ENCODE measurements at regions not wholly inside any gene's neighbourhood (a gene's known extent, or its start where the extent isn't known, plus 50 kb on each side); places are given as distances from the start of the nearest gene placed in this dataset.

DNA sequence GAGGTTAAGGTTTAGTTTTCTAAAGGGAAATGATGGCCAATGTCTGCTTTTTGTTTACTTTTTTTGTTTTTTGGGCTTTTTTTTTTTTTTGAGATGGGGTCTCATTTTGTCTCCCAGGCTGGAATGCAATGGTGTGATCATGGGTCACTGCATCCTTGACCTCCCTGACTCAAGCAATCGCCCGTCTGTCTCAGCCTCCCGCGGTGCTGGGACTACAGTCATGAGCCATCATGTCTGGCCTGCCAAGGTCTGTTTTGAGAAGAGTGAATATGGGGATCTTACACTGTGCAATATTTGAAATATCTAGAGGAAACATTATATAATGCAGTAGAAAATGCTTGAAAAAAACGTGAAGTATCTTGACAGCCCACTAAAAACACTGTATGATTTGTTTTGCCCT is 162.5 kb downstream of the GASK1B start:
- in situ Hi-C loops (cut with MboI; ENCODE audit: low sequenced_read_pairs) = no loop called here

DNA sequence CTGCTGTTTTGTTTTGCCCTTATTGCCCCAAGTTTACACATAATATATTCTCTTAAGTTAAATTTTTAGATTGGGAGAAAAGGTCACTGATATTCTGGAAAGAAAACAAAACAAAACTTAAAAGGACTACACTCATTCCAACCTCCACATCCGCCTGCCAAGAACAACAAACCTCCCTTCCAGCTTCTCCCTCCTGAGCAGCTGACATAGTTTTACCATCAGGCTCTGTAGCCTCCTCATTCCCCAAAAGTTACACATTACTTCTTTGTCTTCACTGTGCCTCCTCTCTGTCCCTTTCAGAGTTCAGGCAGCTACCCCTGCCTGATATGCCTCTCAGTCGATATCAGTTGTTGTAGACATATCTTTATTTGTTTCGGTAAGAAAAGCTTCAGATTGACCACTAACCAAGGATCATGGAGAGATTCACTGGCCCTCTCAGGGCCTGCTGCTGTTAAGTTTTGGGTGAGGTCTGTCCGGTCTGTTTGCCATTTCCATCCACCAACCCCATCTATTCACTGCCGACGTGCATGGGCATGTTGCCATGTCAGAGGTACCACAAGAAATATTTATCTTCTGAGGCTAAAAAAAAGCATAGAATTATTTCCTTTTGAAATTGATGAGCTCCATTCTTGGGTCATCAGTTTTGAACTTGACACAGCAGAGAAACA is 164.1 kb downstream of the GASK1B start:
- in situ Hi-C loops (cut with MboI; ENCODE audit: low sequenced_read_pairs) = no loop called here

DNA sequence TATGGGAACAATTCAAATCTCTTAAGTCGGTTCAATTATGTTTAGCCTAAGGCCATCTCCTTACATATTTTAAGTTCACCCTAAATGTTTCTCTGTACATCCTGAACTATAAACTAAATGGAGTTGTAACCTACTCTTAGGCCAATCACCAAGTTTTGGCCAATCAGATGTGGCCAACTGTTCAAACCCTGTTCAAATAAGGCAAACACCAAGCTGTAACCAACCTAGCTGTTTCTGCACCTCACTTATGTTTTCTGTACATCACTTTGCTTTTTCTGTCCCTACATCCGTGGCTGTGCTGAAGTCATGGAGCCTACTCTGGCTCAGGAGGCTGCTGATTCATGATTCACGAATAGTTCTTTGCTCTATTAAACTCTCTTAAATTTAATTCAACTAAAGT is 165.3 kb downstream of the GASK1B start:
- in situ Hi-C loops (cut with MboI; ENCODE audit: low sequenced_read_pairs) = no loop called here

DNA sequence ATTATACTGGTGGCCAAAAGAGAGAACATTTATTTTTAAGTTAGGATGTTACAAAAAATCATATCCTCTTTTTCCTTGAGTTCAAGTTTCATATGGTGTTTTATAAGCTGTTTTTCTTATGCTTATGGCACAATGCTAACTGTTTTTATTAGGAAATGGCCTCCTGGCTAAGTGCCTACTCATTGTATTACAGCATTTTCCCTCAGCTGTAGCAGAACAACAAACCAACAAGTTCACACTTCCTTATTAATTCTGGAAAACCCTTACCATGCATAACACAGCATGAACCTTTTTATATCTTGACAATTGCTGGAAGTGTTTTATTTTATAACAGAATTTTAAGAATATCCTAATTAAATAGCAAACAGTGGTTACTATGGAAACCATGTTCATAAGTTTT is 165.8 kb downstream of the GASK1B start:
- in situ Hi-C loops (cut with MboI; ENCODE audit: low sequenced_read_pairs) = no loop called here

DNA sequence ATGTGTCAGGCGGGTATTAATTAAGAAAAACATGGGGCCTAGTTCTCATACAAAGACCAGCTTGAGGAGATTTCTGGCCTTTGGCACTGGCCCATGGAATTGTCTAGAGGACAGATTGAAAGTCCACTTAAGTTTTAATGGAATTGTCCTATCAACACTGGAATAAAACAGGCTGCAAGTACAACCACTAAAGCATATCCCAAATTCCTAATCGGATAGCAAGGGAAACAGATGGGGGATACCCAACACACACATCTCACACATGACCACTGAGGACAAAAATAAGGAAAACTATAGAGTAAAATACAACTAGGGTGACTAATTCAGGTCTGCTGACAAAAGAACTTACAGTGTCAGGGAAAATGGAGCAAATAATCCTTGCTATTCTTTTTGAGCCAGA is 167.8 kb downstream of the GASK1B start:
- in situ Hi-C loops (cut with MboI; ENCODE audit: low sequenced_read_pairs) = no loop called here

DNA sequence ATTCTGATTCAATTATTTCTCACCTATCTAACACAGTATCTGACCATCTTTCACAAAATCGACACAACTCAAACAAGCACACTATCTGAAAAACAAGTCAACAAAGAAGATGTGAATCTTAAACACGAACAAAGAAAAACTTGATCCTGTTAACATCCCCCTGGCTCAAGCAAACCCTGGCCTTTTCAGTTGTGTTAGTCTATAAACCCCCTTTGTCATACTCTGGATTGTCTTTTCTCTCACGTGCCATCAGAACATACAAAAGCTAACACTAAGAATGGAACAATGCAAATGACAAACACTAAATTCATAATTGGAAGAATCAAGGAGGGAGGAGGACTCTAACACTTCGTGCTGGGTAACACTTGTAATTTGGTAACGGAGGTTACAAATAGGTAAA is 168.7 kb downstream of the GASK1B start:
- in situ Hi-C loops (cut with MboI; ENCODE audit: low sequenced_read_pairs) = no loop called here

DNA sequence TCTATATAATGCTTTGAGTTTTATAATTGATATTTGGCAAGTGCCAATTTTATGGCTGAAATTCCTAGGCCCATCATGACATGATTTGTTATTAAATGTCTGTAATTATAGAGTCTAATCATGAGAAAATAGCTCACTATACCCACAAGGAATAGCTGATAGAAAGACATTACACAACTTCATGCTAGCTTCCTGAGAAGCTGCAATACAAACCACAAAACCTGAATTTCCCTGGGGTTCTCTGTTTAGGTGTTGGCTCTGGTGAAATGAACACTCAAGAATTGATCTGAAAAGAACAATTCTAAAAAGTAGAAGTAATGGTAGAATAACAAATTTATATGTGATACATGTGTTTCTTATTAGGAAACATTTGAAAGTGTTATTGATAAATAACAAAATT is 169.6 kb downstream of the GASK1B start:
- in situ Hi-C loops (cut with MboI; ENCODE audit: low sequenced_read_pairs) = no loop called here

DNA sequence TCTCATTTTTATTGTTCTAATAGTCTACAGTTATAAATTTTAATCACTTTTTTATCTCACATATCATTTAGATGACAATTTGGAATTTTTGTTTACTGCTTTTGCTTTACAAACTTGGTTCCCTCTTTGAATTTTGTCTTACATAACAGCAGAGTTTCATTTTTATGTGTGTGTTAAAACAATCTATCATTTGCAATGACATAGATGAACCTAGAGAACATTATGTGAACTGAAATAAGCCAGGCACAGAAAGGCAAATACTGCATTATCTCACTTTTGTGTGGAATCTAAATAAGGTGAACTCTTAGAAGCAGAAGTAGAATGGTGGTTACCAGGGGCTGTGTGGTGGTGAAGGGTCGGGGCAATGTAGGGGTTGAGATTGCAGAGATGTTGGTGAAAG is 170.7 kb downstream of the GASK1B start:
- in situ Hi-C loops (cut with MboI; ENCODE audit: low sequenced_read_pairs) = no loop called here

DNA sequence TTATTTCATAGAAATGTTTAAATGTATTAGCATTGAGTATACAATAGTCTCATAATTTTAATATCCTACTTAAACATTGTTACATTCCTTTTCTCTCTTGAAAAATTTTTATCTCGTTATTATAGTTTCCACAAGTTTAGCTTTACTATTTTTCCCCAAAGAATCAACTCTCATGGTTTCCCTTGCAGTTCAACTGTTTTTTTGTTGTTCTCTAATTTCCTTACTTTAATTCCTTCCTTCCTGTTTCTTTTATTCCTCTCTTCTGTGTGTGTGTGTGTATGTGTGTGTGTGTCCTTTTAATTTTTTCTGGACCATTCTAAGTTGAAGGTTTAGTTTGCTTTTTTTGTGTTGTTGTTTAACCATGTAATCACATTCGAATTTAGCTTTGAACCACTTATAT is 171.1 kb downstream of the GASK1B start:
- in situ Hi-C loops (cut with MboI; ENCODE audit: low sequenced_read_pairs) = no loop called here

DNA sequence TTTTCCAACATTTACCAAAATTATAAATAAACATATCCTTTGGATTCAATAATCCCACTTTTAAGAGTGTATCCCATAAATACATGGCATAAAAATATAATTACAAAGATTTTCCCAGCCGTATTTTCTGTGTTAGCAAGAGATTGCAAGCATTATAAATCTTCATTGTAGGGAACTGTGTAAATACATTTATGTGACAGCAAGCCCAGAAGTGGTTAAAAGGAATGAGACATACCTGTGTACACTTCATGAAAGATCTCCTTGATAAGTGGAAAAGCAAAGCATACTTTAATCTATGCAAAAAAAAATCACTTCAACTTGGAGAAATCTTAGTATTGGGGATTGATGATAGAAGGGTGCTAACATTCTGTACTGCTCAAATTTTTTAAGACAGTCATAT is 173.1 kb downstream of the GASK1B start:
- in situ Hi-C loops (cut with MboI; ENCODE audit: low sequenced_read_pairs) = loop anchor here (10.0 to 25.0 kb wide), 2 partner anchors 255 to 663 kb away; partner anchors contain the start of genes C4orf46 and ETFDH

DNA sequence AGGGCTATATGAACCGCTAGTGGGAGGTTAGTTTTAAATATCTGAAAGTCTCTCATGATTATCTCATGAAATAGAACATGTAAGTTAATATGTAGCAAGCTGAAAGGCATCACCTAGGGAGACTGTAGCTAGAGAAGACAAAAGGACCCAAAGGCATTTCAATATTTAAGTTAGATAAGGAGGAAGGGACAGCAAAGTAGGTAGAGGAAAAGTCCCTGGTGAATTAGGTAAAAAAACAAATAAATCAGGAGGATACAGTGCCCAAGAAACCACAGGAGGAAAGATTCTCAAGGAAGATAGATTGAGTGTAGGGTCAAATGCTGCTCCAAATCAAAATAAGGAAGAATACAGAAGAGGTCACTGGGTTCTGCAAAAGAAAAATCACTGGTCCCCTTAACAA is 175.5 kb downstream of the GASK1B start:
- in situ Hi-C loops (cut with MboI; ENCODE audit: low sequenced_read_pairs) = loop anchor here (10.0 to 25.0 kb wide), 2 partner anchors 258 to 665 kb away; partner anchors contain the start of genes C4orf46 and ETFDH

DNA sequence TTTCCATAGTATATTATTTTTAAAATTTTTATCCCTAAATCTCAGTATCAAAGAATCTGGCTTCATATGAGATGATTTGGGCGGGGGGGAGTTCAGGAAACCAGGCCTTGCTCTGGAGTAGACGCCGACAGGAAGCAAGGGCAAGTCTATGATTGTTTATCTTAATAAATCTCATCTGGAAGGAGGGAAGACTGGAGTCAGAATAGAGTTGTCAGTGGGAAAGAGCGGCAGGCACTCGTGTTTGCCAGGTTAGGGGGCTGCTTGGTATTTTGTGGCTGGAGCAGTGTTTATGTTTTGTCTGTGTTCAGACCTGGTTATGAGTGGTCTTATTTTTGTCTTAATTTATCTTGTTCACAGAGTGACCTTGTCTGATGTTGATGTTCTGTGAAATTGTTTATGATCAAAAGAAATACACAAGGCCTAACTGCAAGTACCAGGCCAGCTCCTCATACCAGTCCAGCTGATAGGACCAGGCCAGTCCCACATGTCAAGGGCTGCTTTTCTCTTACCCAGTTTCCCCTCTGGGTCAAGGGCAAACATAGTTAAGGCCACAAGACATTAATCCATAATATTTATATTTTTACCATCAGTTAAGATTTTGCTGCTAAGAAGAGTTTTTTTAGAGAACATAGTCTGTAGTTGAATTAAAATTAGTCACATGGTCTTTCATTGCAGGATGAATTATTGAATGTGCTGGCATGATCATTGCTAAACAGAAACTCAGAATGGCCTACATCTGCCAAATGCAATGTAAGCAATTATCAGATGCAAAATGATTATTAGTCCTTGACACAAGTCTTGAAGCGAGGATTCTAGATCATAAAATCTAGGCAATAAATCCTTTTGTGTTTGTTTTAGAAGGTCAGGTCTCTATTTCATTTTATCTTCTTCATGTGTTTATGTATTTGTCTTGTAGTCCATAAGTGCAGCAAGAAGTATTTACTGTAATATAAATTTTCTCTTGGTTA is 176.5 kb downstream of the GASK1B start:
- in situ Hi-C loops (cut with MboI; ENCODE audit: low sequenced_read_pairs) = loop anchor here (10.0 to 25.0 kb wide), 2 partner anchors 258 to 666 kb away; partner anchors contain the start of genes C4orf46 and ETFDH

DNA sequence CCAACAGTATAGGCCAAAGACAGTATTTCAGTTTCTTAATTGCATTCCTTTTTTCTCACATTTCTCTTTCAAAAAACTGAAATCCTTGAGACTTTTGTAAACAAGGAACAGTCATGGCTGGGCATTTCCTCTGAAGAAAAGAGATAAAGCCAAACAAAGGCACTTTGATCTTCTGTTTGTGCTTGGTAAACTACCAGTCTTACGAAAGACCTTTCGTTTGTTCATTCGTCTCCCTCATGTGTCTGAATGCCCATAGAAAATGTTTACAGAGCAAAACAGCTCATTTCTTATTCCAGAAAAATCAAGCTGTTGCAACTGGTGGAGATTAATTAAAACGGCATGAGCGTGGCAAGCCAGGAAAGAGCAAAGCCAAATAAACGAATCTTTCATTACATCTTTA is 178.0 kb downstream of the GASK1B start:
- in situ Hi-C loops (cut with MboI; ENCODE audit: low sequenced_read_pairs) = loop anchor here (10.0 to 25.0 kb wide), 2 partner anchors 260 to 667 kb away; partner anchors contain the start of genes C4orf46 and ETFDH

DNA sequence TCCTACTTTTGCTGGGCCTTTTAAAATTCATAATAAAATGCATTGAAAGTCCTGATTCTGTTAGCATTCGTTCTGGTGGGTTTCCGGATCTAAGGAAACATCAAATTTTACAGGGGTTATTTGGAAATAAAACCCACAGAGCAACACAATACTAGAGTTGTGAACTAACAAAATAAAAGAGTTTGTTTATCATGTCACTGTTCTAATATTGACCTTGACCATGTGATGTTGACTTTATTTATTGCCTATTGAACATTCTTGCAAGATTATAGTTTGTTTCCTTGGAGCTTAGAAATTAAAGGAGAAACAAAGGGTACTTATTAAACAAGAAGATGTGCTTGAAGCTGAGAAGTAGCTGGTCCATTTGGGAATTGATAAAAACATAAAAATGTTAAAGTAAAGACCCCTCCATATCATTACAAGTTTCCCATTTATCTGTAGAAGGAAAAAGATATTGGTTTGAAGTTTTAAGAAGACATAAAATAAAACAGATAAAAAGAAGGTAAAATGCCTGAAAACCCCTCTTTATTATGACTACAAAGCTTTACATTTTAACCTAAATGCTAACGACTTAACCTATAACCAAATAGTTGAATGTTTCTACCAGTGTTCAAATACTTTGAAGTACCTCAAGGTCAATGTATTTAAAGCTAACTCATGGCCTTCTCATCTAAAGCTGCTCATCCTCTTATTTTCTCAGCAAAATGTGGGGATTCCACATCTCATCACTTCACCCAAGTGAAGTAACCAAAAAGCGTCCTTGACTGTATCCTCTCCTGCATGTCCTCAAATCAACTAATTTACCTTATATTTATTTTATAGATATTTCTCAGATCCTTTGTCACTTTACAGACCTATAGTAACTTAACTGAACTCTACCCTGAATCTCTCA is 179.6 kb downstream of the GASK1B start:
- in situ Hi-C loops (cut with MboI; ENCODE audit: low sequenced_read_pairs) = loop anchor here (10.0 to 25.0 kb wide), 2 partner anchors 262 to 669 kb away; partner anchors contain the start of genes C4orf46 and ETFDH

DNA sequence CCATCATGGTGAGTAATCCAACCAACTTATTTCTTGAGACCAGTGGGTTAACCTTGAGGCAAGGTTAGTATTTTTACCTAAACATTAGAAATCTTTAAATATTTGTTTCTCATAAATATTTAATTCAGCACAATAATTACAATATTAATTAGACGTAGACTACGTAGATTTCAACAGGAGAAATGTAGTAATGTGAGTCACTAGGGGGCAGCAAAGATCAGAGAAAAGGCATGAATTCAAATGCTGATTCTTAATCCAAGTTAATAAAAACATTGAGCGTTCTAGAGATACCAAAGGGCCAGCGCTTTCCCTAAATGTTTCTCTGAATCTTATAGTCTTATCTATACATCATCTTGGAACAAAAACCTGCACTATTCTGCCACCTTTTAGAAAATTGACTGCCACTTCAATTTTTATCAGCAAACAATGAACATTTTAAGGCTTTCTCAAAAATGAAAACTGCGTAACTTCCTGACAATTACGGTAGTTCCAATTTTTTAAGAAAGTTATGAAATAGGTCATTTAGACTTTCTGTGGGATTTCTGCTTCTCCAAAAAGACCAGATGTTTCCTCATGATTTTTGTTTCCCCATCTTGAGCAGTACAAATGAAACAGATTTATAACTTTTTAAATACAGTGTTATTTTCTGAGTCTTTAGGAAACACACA is 180.7 kb downstream of the GASK1B start:
- in situ Hi-C loops (cut with MboI; ENCODE audit: low sequenced_read_pairs) = loop anchor here (10.0 to 25.0 kb wide), 2 partner anchors 263 to 670 kb away; partner anchors contain the start of genes C4orf46 and ETFDH

DNA sequence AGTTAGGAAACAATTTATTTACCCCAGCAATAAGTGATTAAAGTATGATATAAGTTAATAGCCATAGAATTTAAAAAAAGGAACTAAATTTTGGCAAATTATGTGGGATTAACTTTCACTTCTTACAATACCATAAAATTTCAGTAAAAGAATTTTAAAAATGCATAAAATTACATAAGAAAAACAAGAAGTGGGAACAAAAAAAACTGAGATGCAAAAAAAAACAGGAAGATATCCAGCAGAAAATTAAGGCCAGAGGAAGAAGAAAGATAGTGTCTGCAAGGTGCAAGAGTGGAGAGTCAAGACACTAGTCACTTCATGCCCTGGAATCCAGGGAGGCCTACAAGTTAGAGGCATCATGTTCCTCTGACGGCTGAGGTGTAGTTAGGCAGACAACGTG is 184.2 kb downstream of the GASK1B start:
- in situ Hi-C loops (cut with MboI; ENCODE audit: low sequenced_read_pairs) = loop anchor here (25.0 kb wide), 1 partner anchor 674 kb away; the partner anchor contains the start of genes C4orf46 and ETFDH

DNA sequence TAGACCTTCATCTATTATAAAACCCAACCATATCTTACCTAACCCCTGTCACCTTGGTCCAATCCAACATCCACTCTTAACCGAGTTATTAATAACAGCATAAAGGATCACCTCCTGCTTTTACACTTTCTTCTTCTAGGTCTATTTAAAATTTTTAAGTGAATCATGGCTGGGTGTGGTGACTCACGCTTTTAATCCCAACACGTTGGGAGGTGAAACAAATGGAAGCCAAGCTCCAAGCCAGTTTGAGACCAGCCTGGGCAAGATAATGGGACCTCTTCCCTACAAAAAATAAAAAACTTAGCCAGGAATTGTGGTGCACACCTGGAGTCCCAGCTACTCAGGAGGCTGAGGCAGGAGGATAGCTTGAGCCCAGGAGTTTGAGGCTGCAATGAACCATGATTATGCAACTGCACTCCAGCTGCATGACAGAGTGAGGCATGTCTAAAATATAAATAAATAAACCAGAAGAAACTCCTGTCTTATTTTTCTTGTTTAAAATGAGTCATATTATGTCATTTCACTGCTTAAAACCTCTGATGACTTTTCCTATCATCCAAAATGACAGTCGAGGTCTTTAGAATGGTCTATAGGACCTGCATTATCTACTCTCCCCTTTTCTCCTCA is 188.4 kb downstream of the GASK1B start:
- in situ Hi-C loops (cut with MboI; ENCODE audit: low sequenced_read_pairs) = loop anchor here (25.0 kb wide), 1 partner anchor 678 kb away; the partner anchor contains the start of genes C4orf46 and ETFDH

DNA sequence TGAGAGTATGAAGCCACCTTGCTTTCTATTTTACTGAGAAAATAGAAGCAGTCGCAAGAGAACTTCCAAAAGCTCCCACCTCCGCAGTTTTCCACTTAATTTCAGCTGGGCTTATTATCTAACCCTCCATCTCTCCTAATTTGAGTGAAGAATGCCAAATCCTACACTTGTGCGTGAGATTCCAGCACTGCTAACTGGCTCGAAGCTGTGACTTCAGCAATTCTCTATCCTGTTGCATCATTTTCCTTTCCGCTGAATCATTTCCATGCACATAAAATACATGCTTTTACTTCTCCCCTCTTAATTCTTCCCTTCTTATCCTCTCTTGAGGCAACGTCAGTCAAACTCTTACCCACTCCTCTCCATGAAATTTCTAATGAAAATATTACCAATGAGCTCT is 189.5 kb downstream of the GASK1B start:
- in situ Hi-C loops (cut with MboI; ENCODE audit: low sequenced_read_pairs) = loop anchor here (25.0 kb wide), 1 partner anchor 679 kb away; the partner anchor contains the start of genes C4orf46 and ETFDH

DNA sequence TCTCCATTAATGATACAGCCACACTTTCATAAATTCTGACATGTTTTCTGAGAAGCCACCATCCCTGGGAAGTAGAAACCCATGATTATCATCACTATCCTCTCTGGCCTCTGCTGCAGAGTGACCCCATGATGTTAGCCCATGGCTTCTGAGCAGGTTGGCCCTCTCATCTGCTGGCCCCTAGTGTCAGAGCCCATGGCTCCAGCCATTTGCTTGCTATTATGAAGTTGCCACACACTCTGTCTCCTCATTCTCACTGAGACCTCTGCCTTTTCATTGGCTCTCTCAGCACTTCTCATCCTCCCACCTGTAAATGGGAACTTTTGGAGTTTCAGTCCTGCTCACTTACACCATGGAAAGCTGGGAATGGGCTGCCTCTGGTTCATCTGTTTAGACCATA is 192.7 kb downstream of the GASK1B start:
- in situ Hi-C loops (cut with MboI; ENCODE audit: low sequenced_read_pairs) = loop anchor here (25.0 kb wide), 1 partner anchor 682 kb away; the partner anchor contains the start of genes C4orf46 and ETFDH
